ENCODE measurements at regions not wholly inside any gene's neighbourhood (a gene's known extent, or its start where the extent isn't known, plus 50 kb on each side); places are given as distances from the start of the nearest gene placed in this dataset.

- H3K27me3 ChIP-seq (replicated peaks in 1 of 2; ENCODE audit: control insufficient read depth in 2 of 2, insufficient read depth in 2 of 2, low read length in 1 of 2), result no peaks in the 10 kb centered on the region
- ChIA-PET RAD21 (ENCODE audit: unreplicated experiment) (no interaction called here), POLR2A (no interaction called here), SMC1A (ENCODE audit: uncharacterized antibody, unreplicated experiment) (no interaction called here), CTCF (no interaction called here)
- DNase-seq (ENCODE audit: low read depth, low spot score) (no peak), FAIRE-seq (no peak), ATAC-seq (no peak)
- no peak overlapping the region for H3K27ac ChIP-seq (ENCODE audit: control insufficient read depth, insufficient read depth)
- H4K20me1 ChIP-seq (ENCODE audit: control insufficient read depth, insufficient read depth), result no peaks in the 10 kb centered on the region
- H3K79me2 ChIP-seq (ENCODE audit: control insufficient read depth, insufficient read depth, low read length), result no peaks in the 10 kb centered on the region
- no peak overlapping the region for H3K4me3 ChIP-seq
- no peak overlapping the region for H3K4me2 ChIP-seq (ENCODE audit: control insufficient read depth, insufficient read depth)
- no peak overlapping the region for H3K9ac ChIP-seq (ENCODE audit: control insufficient read depth, insufficient read depth, low read length)
- no peak overlapping the region for H2AFZ ChIP-seq (ENCODE audit: control insufficient read depth, low read depth, low read length)
- TF ChIP-seq CBFB (IDR thresholded peaks at IDR 0.05; ENCODE audit: low read depth), result no peak
- TF ChIP-seq IRF5 (IDR thresholded peaks at IDR 0.05; ENCODE audit: borderline replicate concordance), result no peak
- no peak for TF ChIP-seq TCF3 (IDR thresholded peaks at IDR 0.05; ENCODE audit: borderline replicate concordance, insufficient read depth, low read depth, low read length)
- no peak for TF ChIP-seq IKZF2 (IDR thresholded peaks at IDR 0.05)
- no peak for TF ChIP-seq USF2 (IDR thresholded peaks at IDR 0.05; ENCODE audit: borderline replicate concordance, low read depth, low read length)
- no peak for TF ChIP-seq CBX5 (IDR thresholded peaks at IDR 0.05; ENCODE audit: low read depth)
- no peak for TF ChIP-seq ESRRA (IDR thresholded peaks at IDR 0.05; ENCODE audit: low read length)
- no peak for TF ChIP-seq ETV6 (conservative IDR thresholded peaks at IDR 0.05 in 1 of 2, IDR thresholded peaks at IDR 0.05 in 1 of 2; ENCODE audit: borderline replicate concordance in 1 of 2, low read depth in 1 of 2)
- TF ChIP-seq E4F1 (IDR thresholded peaks at IDR 0.05; ENCODE audit: borderline replicate concordance, partially characterized antibody), result no peak
- no peak for TF ChIP-seq SUPT20H (IDR thresholded peaks at IDR 0.05; ENCODE audit: borderline replicate concordance, control insufficient read depth, low read depth, low read length)
- in situ Hi-C loops (cut with MboI) (no loop called here), intact Hi-C loops (cut with micrococcal nuclease; ENCODE audit: unreplicated experiment) (no loop called here)
- BruUV-seq (replicated peaks), result no TSS peak
- no peaks in the 10 kb centered on the region for H3K36me3 ChIP-seq (ENCODE audit: control insufficient read depth in 2 of 2, insufficient read depth in 2 of 2, low read length in 1 of 2)
- no peaks in the 10 kb centered on the region; the same call in 2 of the 3 replicates for H3K9me3 ChIP-seq (replicated peaks; ENCODE audit: control insufficient read depth, insufficient read depth, low read length)
- 22% methylated on average over 5 of the region's 5 CpGs for WGBS (ENCODE audit: insufficient coverage, insufficient replicate concordance, low lambda C conversion rate, missing lambda C conversion rate)
- no peaks in the 10 kb centered on the region for H3K4me1 ChIP-seq (ENCODE audit: control insufficient read depth, insufficient read depth, low read length)
These were observed 163.4 kb upstream of the SH3BP4 start for GRCh38 chr2:234788381-234788780.
